Naive thymus-derived CD8-positive, alpha-beta T cell (primary cell): ENCODE measurements at regions not wholly inside any gene's neighbourhood (a gene's known extent, or its start where the extent isn't known, plus 50 kb on each side); places are given as distances from the start of the nearest gene placed in this dataset.

Experiments used
- ATAC-seq, 2 donors: fragments of 150-1000 bp; cut with Tn5 transposase in 1 of 2; sonication (Bioruptor Pico), chemical (Tn5 transposase) in 1 of 2; 1 replicate in 1 of 2; 2 replicates in 1 of 2; pipeline ENCODE4 v1.10.0; 2021; ENCODE audit warnings: mild to moderate bottlenecking in 2 of 2, moderate library complexity in 2 of 2
- POLR2A ChIA-PET: fragments of 350-600 bp; sonication (Branson Sonifier 250); formaldehyde crosslinking; loops from one replicate; lab custom pipeline; 2021; ENCODE audit warnings: antibody characterized with exemption; lab: Charles Lee
- DNase-seq, 10 donors: peaks; one replicate each; pipeline versions ENCODE4 v3.0.0 to v3.0.0-alpha.2; 2020 to 2022
- H3K27ac Mint-ChIP-seq, 10 donors: one replicate each; pipeline ENCODE4 v1.8.0; 2020 to 2022; ENCODE audit warnings: mild to moderate bottlenecking in 10 of 10, mixed read lengths in 10 of 10, moderate library complexity in 4 of 10, inconsistent platforms in 1 of 10
- H3K27me3 Mint-ChIP-seq, 5 donors: one replicate each; pipeline ENCODE4 v1.8.0; 2021 to 2022; ENCODE audit warnings: mixed read lengths in 5 of 5
- H3K36me3 Mint-ChIP-seq, 3 donors: one replicate each; pipeline ENCODE4 v1.8.0; 2020 to 2022; ENCODE audit warnings: mixed read lengths in 3 of 3, mild to moderate bottlenecking in 2 of 3, inconsistent platforms in 1 of 3
- H3K4me1 Mint-ChIP-seq, 4 donors: one replicate each; pipeline ENCODE4 v1.8.0; 2021 to 2022; ENCODE audit warnings: mixed read lengths in 4 of 4
- H3K4me3 Mint-ChIP-seq, 10 donors: one replicate each; pipeline ENCODE4 v1.8.0; 2020 to 2022; ENCODE audit warnings: mild to moderate bottlenecking in 10 of 10, mixed read lengths in 10 of 10, moderate library complexity in 6 of 10, inconsistent platforms in 1 of 10
- H3K9me3 Mint-ChIP-seq, 9 donors: one replicate each; pipeline ENCODE4 v1.8.0; 2020 to 2022; ENCODE audit warnings: mixed read lengths in 9 of 9, mild to moderate bottlenecking in 3 of 9, inconsistent platforms in 1 of 9, moderate library complexity in 1 of 9

GRCh38 chr21:38938343-38938742, 132.6 kb downstream of the ETS2 start:
- DNase-seq: peak in 4 of 10 donors; percentile 4 to 39 (median 14)
- H3K27me3 Mint-ChIP-seq: peaks cover 0 to 7% (median 0%) of the 10 kb centered on the region in 5 donors
- H3K9me3 Mint-ChIP-seq: peaks cover 0 to 4% (median 0%) of the 10 kb centered on the region in 9 donors
- no peaks in the 10 kb centered on the region for H3K36me3 Mint-ChIP-seq
- peak overlapping the region in 6 of 10 donors; percentile 5 to 79 (median 61) for H3K27ac Mint-ChIP-seq
- POLR2A ChIA-PET: no interaction called here
- H3K4me3 Mint-ChIP-seq: no peak overlapping the region
- peaks cover 3 to 9% (median 8%) of the 10 kb centered on the region in 4 donors for H3K4me1 Mint-ChIP-seq
- ATAC-seq: peak; percentile 65 to 72

GRCh38 chr21:38937844-38938243, 132.1 kb downstream of the ETS2 start:
- POLR2A ChIA-PET: no interaction called here
- H3K4me1 Mint-ChIP-seq: peaks cover 3 to 9% (median 8%) of the 10 kb centered on the region in 4 donors
- no peak for DNase-seq
- peaks cover 0 to 4% (median 0%) of the 10 kb centered on the region in 9 donors for H3K9me3 Mint-ChIP-seq
- no peak overlapping the region for H3K4me3 Mint-ChIP-seq
- no peaks in the 10 kb centered on the region for H3K36me3 Mint-ChIP-seq
- H3K27me3 Mint-ChIP-seq: peaks cover 0 to 5% (median 0%) of the 10 kb centered on the region in 5 donors
- peak overlapping the region in 3 of 10 donors; percentile 8 to 79 (median 53) for H3K27ac Mint-ChIP-seq
- no peak for ATAC-seq

- POLR2A ChIA-PET: no interaction called here
- H3K27ac Mint-ChIP-seq: peak overlapping the region in 1 of 10 donors; percentile 53
- H3K9me3 Mint-ChIP-seq: peaks cover 0 to 4% (median 0%) of the 10 kb centered on the region in 9 donors
- peaks cover 3 to 9% (median 8%) of the 10 kb centered on the region in 4 donors for H3K4me1 Mint-ChIP-seq
- no peak for DNase-seq
- H3K4me3 Mint-ChIP-seq: no peak overlapping the region
- H3K27me3 Mint-ChIP-seq: peaks cover 0 to 3% (median 0%) of the 10 kb centered on the region in 5 donors
- no peaks in the 10 kb centered on the region for H3K36me3 Mint-ChIP-seq
- ATAC-seq: no peak
These were observed 131.6 kb downstream of the ETS2 start for GRCh38 chr21:38937286-38937790.

GRCh38 chr21:38936240-38936639, 130.5 kb downstream of the ETS2 start:
- no peak for ATAC-seq
- POLR2A ChIA-PET: no interaction called here
- Mint-ChIP-seq H3K27ac (peak overlapping the region in 1 of 10 donors; percentile 5), H3K27me3 (no peaks in the 10 kb centered on the region), H3K36me3 (no peaks in the 10 kb centered on the region), H3K4me3 (no peak overlapping the region), H3K4me1 (peaks cover 3 to 9% (median 8%) of the 10 kb centered on the region in 4 donors), H3K9me3 (no peaks in the 10 kb centered on the region)
- DNase-seq: no peak

DNA sequence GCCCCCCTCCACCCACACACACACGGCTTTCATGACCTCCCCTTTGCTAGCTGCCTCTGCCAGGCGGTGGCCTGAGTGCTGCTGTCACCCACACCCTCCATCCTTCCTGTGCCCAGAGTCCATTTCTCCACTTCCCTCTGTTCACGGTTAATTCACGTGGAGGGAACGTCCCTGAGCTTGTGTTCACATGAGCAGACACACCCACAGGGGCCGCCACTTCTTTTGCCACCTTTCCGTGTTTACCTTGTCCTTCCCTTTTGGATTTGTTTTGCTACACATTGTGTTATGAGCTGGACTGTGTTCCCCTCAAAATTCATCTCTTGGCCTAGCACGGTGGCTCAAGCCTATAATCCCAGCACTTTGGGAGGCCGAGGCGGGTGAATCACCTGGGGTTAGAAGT, 128.0 kb downstream of the ETS2 start:
- no peaks in the 10 kb centered on the region for H3K27me3 Mint-ChIP-seq
- H3K4me1 Mint-ChIP-seq: peaks cover 3 to 9% (median 8%) of the 10 kb centered on the region in 4 donors
- ATAC-seq (no peak), DNase-seq (no peak)
- POLR2A ChIA-PET: no interaction called here
- no peak overlapping the region for H3K27ac Mint-ChIP-seq
- H3K9me3 Mint-ChIP-seq: peaks cover 0 to 10% (median 0%) of the 10 kb centered on the region in 9 donors
- H3K36me3 Mint-ChIP-seq: peaks cover 0 to 7% (median 0%) of the 10 kb centered on the region in 3 donors
- H3K4me3 Mint-ChIP-seq: no peak overlapping the region

DNA sequence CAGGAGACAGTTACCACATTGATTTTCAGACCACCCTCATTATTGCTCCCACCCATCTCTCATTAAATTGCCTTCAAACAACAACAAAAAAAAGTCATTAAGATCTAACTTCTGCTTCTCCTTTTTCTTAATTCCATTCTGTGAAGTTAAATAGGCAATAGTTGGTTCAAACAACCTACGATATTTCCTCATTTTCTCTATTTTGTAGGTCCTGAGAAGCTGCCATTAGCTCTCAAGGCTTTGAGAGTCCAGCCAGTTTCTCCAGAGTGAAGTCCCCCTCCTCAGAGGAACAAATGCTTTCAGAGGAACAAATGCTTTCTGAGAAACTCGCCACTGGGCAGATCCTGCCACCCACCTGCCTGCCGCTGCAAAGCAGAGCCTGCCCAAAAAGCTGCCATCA, 125.6 kb downstream of the ETS2 start:
- POLR2A ChIA-PET: no interaction called here
- no peak for ATAC-seq
- H3K4me3 Mint-ChIP-seq: no peak overlapping the region
- H3K4me1 Mint-ChIP-seq: no peaks in the 10 kb centered on the region
- no peak for DNase-seq
- peaks cover 0 to 10% (median 2%) of the 10 kb centered on the region in 9 donors for H3K9me3 Mint-ChIP-seq
- H3K27me3 Mint-ChIP-seq: peaks cover 0 to 8% (median 2%) of the 10 kb centered on the region in 5 donors
- no peak overlapping the region for H3K27ac Mint-ChIP-seq
- H3K36me3 Mint-ChIP-seq: peaks cover 0 to 9% (median 0%) of the 10 kb centered on the region in 3 donors

GRCh38 chr21:38930853-38931252, 125.1 kb downstream of the ETS2 start:
- no peak overlapping the region for H3K4me3 Mint-ChIP-seq

DNA sequence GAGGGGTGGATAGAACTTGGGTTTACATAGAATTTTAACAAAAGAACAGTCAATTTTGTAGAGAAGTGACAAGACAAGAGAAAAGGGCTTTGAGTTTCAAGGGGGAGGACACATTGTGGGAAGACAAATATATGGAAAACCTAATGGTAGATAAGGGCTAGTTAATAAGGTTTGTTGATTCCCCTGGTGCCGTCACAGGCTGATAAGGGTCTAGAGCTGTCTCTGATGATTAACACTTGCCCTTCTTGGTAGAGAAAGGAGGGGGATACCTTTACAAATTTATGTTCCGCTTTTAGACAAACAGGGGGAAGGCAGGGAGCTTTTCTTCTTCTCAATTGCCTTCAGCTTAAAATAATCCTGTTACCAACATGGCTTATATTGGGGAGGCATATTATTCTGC, 124.3 kb downstream of the ETS2 start:
- peak overlapping the region in 1 of 10 donors; percentile 81 for H3K27ac Mint-ChIP-seq
- peaks cover 0 to 9% (median 0%) of the 10 kb centered on the region in 3 donors for H3K36me3 Mint-ChIP-seq
- H3K27me3 Mint-ChIP-seq: peaks cover 0 to 14% (median 4%) of the 10 kb centered on the region in 5 donors
- POLR2A ChIA-PET: no interaction called here
- ATAC-seq (no peak), DNase-seq (no peak)
- H3K9me3 Mint-ChIP-seq: peaks cover 0 to 10% (median 2%) of the 10 kb centered on the region in 9 donors
- H3K4me1 Mint-ChIP-seq: peaks cover 0 to 2% (median 0%) of the 10 kb centered on the region in 4 donors
- H3K4me3 Mint-ChIP-seq: no peak overlapping the region

More at GRCh38 chr21:38930853-38931252, 125.1 kb downstream of the ETS2 start:
- peaks cover 0 to 2% (median 0%) of the 10 kb centered on the region in 4 donors for H3K4me1 Mint-ChIP-seq
- H3K27me3 Mint-ChIP-seq: peaks cover 0 to 10% (median 2%) of the 10 kb centered on the region in 5 donors
- DNase-seq (no peak), ATAC-seq (no peak)
- POLR2A ChIA-PET: no interaction called here
- H3K36me3 Mint-ChIP-seq: peaks cover 0 to 9% (median 0%) of the 10 kb centered on the region in 3 donors
- no peak overlapping the region for H3K27ac Mint-ChIP-seq
- H3K9me3 Mint-ChIP-seq: peaks cover 0 to 10% (median 2%) of the 10 kb centered on the region in 9 donors

- POLR2A ChIA-PET: no interaction called here
- no peak overlapping the region for H3K27ac Mint-ChIP-seq
These were observed 123.9 kb downstream of the ETS2 start for GRCh38 chr21:38929652-38930051.

GRCh38 chr21:38929142-38929541, 123.4 kb downstream of the ETS2 start:
- POLR2A ChIA-PET: no interaction called here
- DNase-seq: no peak
- ATAC-seq: no peak
- peaks cover 0 to 17% (median 7%) of the 10 kb centered on the region in 5 donors for H3K27me3 Mint-ChIP-seq
- H3K4me1 Mint-ChIP-seq: peaks cover 0 to 2% (median 0%) of the 10 kb centered on the region in 4 donors
- H3K27ac Mint-ChIP-seq: no peak overlapping the region
- peaks cover 0 to 9% (median 0%) of the 10 kb centered on the region in 3 donors for H3K36me3 Mint-ChIP-seq
- H3K4me3 Mint-ChIP-seq: no peak overlapping the region
- H3K9me3 Mint-ChIP-seq: peaks cover 0 to 10% (median 2%) of the 10 kb centered on the region in 9 donors

More at GRCh38 chr21:38929652-38930051, 123.9 kb downstream of the ETS2 start:
- Mint-ChIP-seq H3K9me3 (peaks cover 0 to 10% (median 2%) of the 10 kb centered on the region in 9 donors), H3K4me1 (peaks cover 0 to 2% (median 0%) of the 10 kb centered on the region in 4 donors), H3K36me3 (peaks cover 0 to 9% (median 0%) of the 10 kb centered on the region in 3 donors), H3K27me3 (peaks cover 0 to 17% (median 7%) of the 10 kb centered on the region in 5 donors), H3K4me3 (no peak overlapping the region)
- ATAC-seq (no peak), DNase-seq (no peak)

GRCh38 chr21:38927776-38928175, 122.0 kb downstream of the ETS2 start:
- Mint-ChIP-seq H3K4me1 (peaks cover 0 to 2% (median 0%) of the 10 kb centered on the region in 4 donors), H3K27me3 (peaks cover 3 to 17% (median 7%) of the 10 kb centered on the region in 5 donors), H3K4me3 (no peak overlapping the region), H3K36me3 (peaks cover 0 to 17% (median 0%) of the 10 kb centered on the region in 3 donors), H3K27ac (no peak overlapping the region), H3K9me3 (peaks cover 0 to 10% (median 2%) of the 10 kb centered on the region in 9 donors)
- ATAC-seq: no peak
- POLR2A ChIA-PET: interaction anchor here (0.6 kb wide), 1 partner anchor 122 kb away, joined by 3 read pairs; the partner anchor contains the start of gene ETS2
- DNase-seq: no peak

DNA sequence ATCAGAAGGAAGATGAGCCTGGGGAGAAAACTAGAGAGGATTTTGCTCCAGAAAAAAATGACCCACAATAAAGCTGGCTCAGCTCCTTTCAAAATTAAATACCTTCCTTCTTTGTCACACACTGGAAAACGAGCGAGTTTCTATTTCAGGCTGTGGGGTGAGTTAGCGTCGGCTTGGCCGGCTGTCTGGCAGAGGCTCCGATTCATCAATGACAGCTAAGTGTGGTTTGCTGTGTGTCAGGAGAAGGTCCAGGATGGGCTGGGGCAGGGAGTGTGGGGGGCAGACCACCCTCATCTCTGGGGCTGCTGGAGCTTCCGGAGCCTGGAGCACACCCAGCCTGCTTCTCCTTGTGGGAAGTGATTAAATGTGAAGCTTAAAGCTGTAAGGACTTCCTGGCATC, 120.2 kb downstream of the ETS2 start:
- DNase-seq: no peak
- Mint-ChIP-seq H3K27ac (peak overlapping the region in 1 of 10 donors; percentile 12), H3K4me3 (peak overlapping the region in 1 of 10 donors; percentile 40), H3K36me3 (peaks cover 0 to 17% (median 0%) of the 10 kb centered on the region in 3 donors), H3K9me3 (peaks cover 0 to 17% (median 2%) of the 10 kb centered on the region in 9 donors), H3K4me1 (peaks cover 0 to 2% (median 0%) of the 10 kb centered on the region in 4 donors), H3K27me3 (peaks cover 3 to 17% (median 13%) of the 10 kb centered on the region in 5 donors)
- no peak for ATAC-seq
- POLR2A ChIA-PET: no interaction called here

DNA sequence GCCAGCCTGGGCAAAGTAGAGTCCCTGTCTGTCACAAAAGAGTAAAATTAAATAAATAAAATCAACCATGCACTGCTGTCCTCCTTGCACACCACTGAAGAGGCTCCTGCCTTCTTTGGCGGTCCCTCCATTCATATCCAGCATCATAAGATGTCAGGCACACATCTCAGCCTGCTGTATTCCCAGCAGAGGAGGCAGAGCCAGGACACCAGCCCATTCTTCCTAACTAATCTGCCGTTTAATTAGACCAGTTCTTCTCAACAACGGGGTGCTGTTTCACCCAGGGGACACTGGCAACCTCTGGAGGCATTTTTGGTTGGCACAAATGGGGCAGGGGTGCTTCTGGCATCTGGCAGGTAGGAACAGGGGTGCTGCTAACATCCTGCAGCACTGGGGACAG, 119.7 kb downstream of the ETS2 start:
- Mint-ChIP-seq H3K27ac (peak overlapping the region in 1 of 10 donors; percentile 12), H3K9me3 (peaks cover 0 to 17% (median 2%) of the 10 kb centered on the region in 9 donors), H3K36me3 (peaks cover 0 to 17% (median 0%) of the 10 kb centered on the region in 3 donors), H3K27me3 (peaks cover 3 to 17% (median 13%) of the 10 kb centered on the region in 5 donors), H3K4me1 (peaks cover 0 to 2% (median 0%) of the 10 kb centered on the region in 4 donors), H3K4me3 (no peak overlapping the region)
- POLR2A ChIA-PET: no interaction called here
- DNase-seq (no peak), ATAC-seq (no peak)
